Natural killer cell (primary cell): ENCODE measurements at regions not wholly inside any gene's neighbourhood (a gene's known extent, or its start where the extent isn't known, plus 50 kb on each side); places are given as distances from the start of the nearest gene placed in this dataset.

Source experiments
- ATAC-seq, 3 donors: fragments of 150-1000 bp in 2 of 3; fragments of 200-7000 bp in 1 of 3; cut with Tn5 transposase; 1 replicate in 1 of 3; 2 replicates in 2 of 3; pipeline ENCODE4 v1.10.0; 2021; ENCODE audit warnings: mild to moderate bottlenecking in 2 of 3, moderate library complexity in 2 of 3
- DNase-seq, 2 donors: peaks; one replicate each; pipeline versions ENCODE4 v3.0.0 to v3.0.0-alpha.2; 2013 to 2021; ENCODE audit warnings: mixed read lengths in 1 of 2
- H3K27ac ChIP-seq: one replicate; pipeline ENCODE4 v1.5.1; 2013; ENCODE audit warnings: mild to moderate bottlenecking, low read length
- H3K27me3 ChIP-seq: one replicate; pipeline ENCODE4 v1.6.1; 2013; ENCODE audit warnings: low read length; ENCODE audit not compliant: control insufficient read depth, insufficient read depth
- H3K36me3 ChIP-seq: one replicate; pipeline ENCODE4 v1.6.1; 2013; ENCODE audit warnings: low read length; ENCODE audit not compliant: control insufficient read depth, insufficient read depth
- H3K4me1 ChIP-seq: one replicate; pipeline ENCODE4 v1.6.1; 2013; ENCODE audit warnings: low read length; ENCODE audit not compliant: control insufficient read depth, insufficient read depth
- H3K4me3 ChIP-seq: one replicate; pipeline ENCODE4 v1.5.1; 2013; ENCODE audit warnings: low read length
- H3K9me3 ChIP-seq: one replicate; pipeline ENCODE4 v1.6.1; 2013; ENCODE audit warnings: low read length; ENCODE audit not compliant: control insufficient read depth, insufficient read depth
- H3K27ac Mint-ChIP-seq, 2 donors: one replicate each; pipeline ENCODE4 v1.8.0; 2022; ENCODE audit warnings: mild to moderate bottlenecking in 2 of 2, mixed read lengths in 2 of 2, moderate library complexity in 1 of 2
- H3K27me3 Mint-ChIP-seq, 2 donors: one replicate each; pipeline ENCODE4 v1.8.0; 2022; ENCODE audit warnings: low read depth in 2 of 2, mixed read lengths in 2 of 2
- H3K36me3 Mint-ChIP-seq: one replicate; pipeline ENCODE4 v1.8.0; 2022; ENCODE audit warnings: mixed read lengths
- H3K4me1 Mint-ChIP-seq, 2 donors: one replicate each; pipeline ENCODE4 v1.8.0; 2022; ENCODE audit warnings: mixed read lengths in 2 of 2
- H3K4me3 Mint-ChIP-seq: one replicate; pipeline ENCODE4 v1.8.0; 2022; ENCODE audit warnings: mild to moderate bottlenecking, moderate library complexity, mixed read lengths
- H3K9me3 Mint-ChIP-seq, 2 donors: one replicate each; pipeline ENCODE4 v1.8.0; 2022; ENCODE audit warnings: mixed read lengths in 2 of 2
- CTCF ChIP-seq: fragments of 200-600 bp; IDR thresholded peaks from one replicate; pipeline ENCODE4 v1.8.0; 2022; ENCODE audit warnings: antibody characterized with exemption
- WGBS: methylation state at CpG from one replicate; pipeline ENCODE4 v1.1.7; 2013; ENCODE audit warnings: missing lambda C conversion rate; ENCODE audit not compliant: insufficient coverage; 5-methylcytosine and 5-hydroxymethylcytosine counted together
- intact Hi-C: fragments of 100-400 bp; cut with micrococcal nuclease; formaldehyde crosslinking; loops from one replicate; pipeline ENCODE4 v1.14.2; 2022

GRCh38 chr1:53405737-53406136 lies 53.5 kb upstream of the DMRTB1 start:
- Histone ChIP-seq H3K4me3 (no peak overlapping the region), H3K36me3 (no peaks in the 10 kb centered on the region), H3K27ac (no peak overlapping the region), H3K4me1 (peaks cover 24% of the 10 kb centered on the region), H3K9me3 (no peaks in the 10 kb centered on the region), H3K27me3 (no peaks in the 10 kb centered on the region)
- Mint-ChIP-seq H3K4me1 (peaks cover 0 to 9% of the 10 kb centered on the region in 2 donors), H3K27me3 (peaks cover 0 to 4% of the 10 kb centered on the region in 2 donors), H3K27ac (no peak overlapping the region), H3K9me3 (no peaks in the 10 kb centered on the region), H3K36me3 (no peaks in the 10 kb centered on the region), H3K4me3 (no peak overlapping the region)
- intact Hi-C loops: no loop called here
- DNase-seq (no peak), ATAC-seq (no peak)
- TF ChIP-seq CTCF: no peak
- 94% methylated on average over 7 of the region's 7 CpGs for WGBS

GRCh38 chr1:53406551-53407235 lies 52.5 kb upstream of the DMRTB1 start:
- Histone ChIP-seq H3K4me3 (no peak overlapping the region), H3K27ac (no peak overlapping the region)
- no peak for DNase-seq

GRCh38 chr1:53408013-53408754 lies 51.0 kb upstream of the DMRTB1 start:
- Mint-ChIP-seq H3K4me3 (no peak overlapping the region), H3K9me3 (no peaks in the 10 kb centered on the region), H3K36me3 (no peaks in the 10 kb centered on the region), H3K27ac (peak overlapping the region in 1 of 2 donors; percentile 78), H3K4me1 (peaks cover 10 to 21% of the 10 kb centered on the region in 2 donors), H3K27me3 (no peaks in the 10 kb centered on the region)
- intact Hi-C loops: no loop called here
- H3K9me3 ChIP-seq: no peaks in the 10 kb centered on the region
- ATAC-seq (no peak), DNase-seq (no peak)
- H3K27me3 ChIP-seq: no peaks in the 10 kb centered on the region
- H3K4me1 ChIP-seq: peaks cover 43% of the 10 kb centered on the region
- TF ChIP-seq CTCF: no peak
- no peak overlapping the region for H3K4me3 ChIP-seq
- H3K27ac ChIP-seq: no peak overlapping the region
- 93% methylated on average over 6 of the region's 6 CpGs for WGBS
- H3K36me3 ChIP-seq: no peaks in the 10 kb centered on the region

More at GRCh38 chr1:53406551-53407235, 52.5 kb upstream of the DMRTB1 start:
- WGBS: 94% methylated on average over 4 of the region's 4 CpGs
- Mint-ChIP-seq H3K36me3 (no peaks in the 10 kb centered on the region), H3K27ac (peak overlapping the region in 1 of 2 donors; percentile 78), H3K4me1 (peaks cover 0 to 9% of the 10 kb centered on the region in 2 donors), H3K27me3 (no peaks in the 10 kb centered on the region), H3K4me3 (no peak overlapping the region), H3K9me3 (no peaks in the 10 kb centered on the region)
- intact Hi-C loops: no loop called here
- no peaks in the 10 kb centered on the region for H3K27me3 ChIP-seq
- ATAC-seq: no peak
- peaks cover 28% of the 10 kb centered on the region for H3K4me1 ChIP-seq
- H3K9me3 ChIP-seq: no peaks in the 10 kb centered on the region
- H3K36me3 ChIP-seq: no peaks in the 10 kb centered on the region
- no peak for TF ChIP-seq CTCF
